ENCODE measurements at regions not wholly inside any gene's neighbourhood (a gene's known extent, or its start where the extent isn't known, plus 50 kb on each side); places are given as distances from the start of the nearest gene placed in this dataset.
A peak's percentile ranks its signal among the peaks of the same experiment; 100 is the strongest.

- peak; percentile 36 for DNase-seq (ENCODE audit: low spot score)
Measured at GRCh38 chr12:48409938-48410337, 59.2 kb upstream of the ZNF641 start.

- DNase-seq (ENCODE audit: low spot score) = no peak
Measured at GRCh38 chr12:48413388-48413787, 59.0 kb upstream of the ANP32D start.

GRCh38 chr12:48414021-48414420 is 58.3 kb upstream of the ANP32D start:
- DNase-seq (ENCODE audit: low spot score) = no peak

- no peak for DNase-seq (ENCODE audit: low spot score)
Measured at GRCh38 chr12:48419116-48419935, 53.0 kb upstream of the ANP32D start.

- DNase-seq (ENCODE audit: low spot score) = no peak
Measured at GRCh38 chr12:48420039-48420775, 52.2 kb upstream of the ANP32D start.

GRCh38 chr12:48422060-48422459 is 50.3 kb upstream of the ANP32D start:
- DNase-seq (ENCODE audit: low spot score) = no peak
